ENCODE measurements at regions not wholly inside any gene's neighbourhood (a gene's known extent, or its start where the extent isn't known, plus 50 kb on each side); places are given as distances from the start of the nearest gene placed in this dataset.
A peak's percentile ranks its signal among the peaks of the same experiment; 100 is the strongest.

- H3K4me1 ChIP-seq (ENCODE audit: control insufficient read depth in 2 of 3, insufficient read depth in 2 of 3, low read depth in 1 of 3, low read length in 3 of 3): peaks cover 0 to 19% (median 0%) of the 10 kb centered on the region in 3 donors
- H3K9me3 ChIP-seq (ENCODE audit: control insufficient read depth in 2 of 3, insufficient read depth in 1 of 3, low read length in 3 of 3): peaks cover 0 to 3% (median 0%) of the 10 kb centered on the region in 3 donors
- H3K27ac ChIP-seq (ENCODE audit: low read depth in 2 of 2, low read length in 2 of 2): no peak overlapping the region
- H3K27me3 ChIP-seq (ENCODE audit: control insufficient read depth, insufficient read depth, low read length): no peaks in the 10 kb centered on the region
- no peak overlapping the region for H3K9ac ChIP-seq (ENCODE audit: low read length in 3 of 3)
- no peak for TF ChIP-seq CTCF (IDR thresholded peaks at IDR 0.05; ENCODE audit: borderline replicate concordance, extremely low read depth, insufficient read depth)
- intact Hi-C loops (cut with DNase I): no loop called here
- no peak overlapping the region for H3K4me3 ChIP-seq (ENCODE audit: low read length in 3 of 3)
- peak in 4 of 5 donors; percentile 72 to 96 (median 86) for DNase-seq
- H3K36me3 ChIP-seq (ENCODE audit: control insufficient read depth in 2 of 3, insufficient read depth in 3 of 3, low read length in 3 of 3): no peaks in the 10 kb centered on the region
- no peak for FAIRE-seq
Observed at GRCh38 chr19:56972291-56972841, 131.8 kb upstream of the PEG3 start.

- Histone ChIP-seq H3K27ac (ENCODE audit: low read depth in 2 of 2, low read length in 2 of 2) (no peak overlapping the region), H3K4me1 (ENCODE audit: control insufficient read depth in 2 of 3, insufficient read depth in 2 of 3, low read depth in 1 of 3, low read length in 3 of 3) (peaks cover 0 to 19% (median 0%) of the 10 kb centered on the region in 3 donors), H3K4me3 (ENCODE audit: low read length in 3 of 3) (no peak overlapping the region), H3K9ac (ENCODE audit: low read length in 3 of 3) (no peak overlapping the region), H3K9me3 (ENCODE audit: control insufficient read depth in 2 of 3, insufficient read depth in 1 of 3, low read length in 3 of 3) (peaks cover 0 to 3% (median 0%) of the 10 kb centered on the region in 3 donors), H3K36me3 (ENCODE audit: control insufficient read depth in 2 of 3, insufficient read depth in 3 of 3, low read length in 3 of 3) (no peaks in the 10 kb centered on the region), H3K27me3 (ENCODE audit: control insufficient read depth, insufficient read depth, low read length) (no peaks in the 10 kb centered on the region)
- intact Hi-C loops (cut with DNase I): no loop called here
- DNase-seq (peak in 4 of 5 donors; percentile 89 to 93 (median 90)), FAIRE-seq (no peak)
- TF ChIP-seq CTCF (IDR thresholded peaks at IDR 0.05; ENCODE audit: borderline replicate concordance, extremely low read depth, insufficient read depth): no peak
Observed at GRCh38 chr19:56973713-56974555, 133.4 kb upstream of the PEG3 start.

GRCh38 chr19:56974556-56975207 lies 134.2 kb upstream of the PEG3 start:
- H3K9ac ChIP-seq (ENCODE audit: low read length in 3 of 3): no peak overlapping the region
- no peak for TF ChIP-seq CTCF (IDR thresholded peaks at IDR 0.05; ENCODE audit: borderline replicate concordance, extremely low read depth, insufficient read depth)
- H3K27ac ChIP-seq (ENCODE audit: low read depth in 2 of 2, low read length in 2 of 2): no peak overlapping the region
- H3K9me3 ChIP-seq (ENCODE audit: control insufficient read depth in 2 of 3, insufficient read depth in 1 of 3, low read length in 3 of 3): peaks cover 0 to 3% (median 0%) of the 10 kb centered on the region in 3 donors
- FAIRE-seq (no peak), DNase-seq (peak in 2 of 5 donors; percentile 33 to 35)
- no peaks in the 10 kb centered on the region for H3K27me3 ChIP-seq (ENCODE audit: control insufficient read depth, insufficient read depth, low read length)
- intact Hi-C loops (cut with DNase I): no loop called here
- no peak overlapping the region for H3K4me3 ChIP-seq (ENCODE audit: low read length in 3 of 3)
- no peaks in the 10 kb centered on the region for H3K36me3 ChIP-seq (ENCODE audit: control insufficient read depth in 2 of 3, insufficient read depth in 3 of 3, low read length in 3 of 3)
- H3K4me1 ChIP-seq (ENCODE audit: control insufficient read depth in 2 of 3, insufficient read depth in 2 of 3, low read depth in 1 of 3, low read length in 3 of 3): peaks cover 0 to 17% (median 0%) of the 10 kb centered on the region in 3 donors

Measured in kidney (tissue), 13 donors.